ENCODE measurements at regions not wholly inside any gene's neighbourhood (a gene's known extent, or its start where the extent isn't known, plus 50 kb on each side); places are given as distances from the start of the nearest gene placed in this dataset.
A peak's percentile ranks its signal among the peaks of the same experiment; 100 is the strongest.

- DNase-seq (ENCODE audit: low read depth in 2 of 2) = no peak
- no peaks in the 10 kb centered on the region for H3K9me3 ChIP-seq (ENCODE audit: control insufficient read depth, insufficient read depth, low read depth, low read length)
- no peak overlapping the region for H3K4me2 ChIP-seq (ENCODE audit: extremely low read depth, insufficient read depth, low read length)
- H4K20me1 ChIP-seq (ENCODE audit: control insufficient read depth, extremely low read depth, insufficient read depth, low read length) = no peaks in the 10 kb centered on the region
- no peak overlapping the region for H2AFZ ChIP-seq (ENCODE audit: low read length)
- H3K4me1 ChIP-seq (ENCODE audit: control insufficient read depth, extremely low read depth, insufficient read depth, low read length) = peaks cover 14% of the 10 kb centered on the region
- H3K27ac ChIP-seq (ENCODE audit: insufficient read depth, low read length) = no peak overlapping the region
- no peak for TF ChIP-seq EZH2 (IDR thresholded peaks at IDR 0.05; ENCODE audit: low read length, missing control alignments)
- TF ChIP-seq, protein P1, sequence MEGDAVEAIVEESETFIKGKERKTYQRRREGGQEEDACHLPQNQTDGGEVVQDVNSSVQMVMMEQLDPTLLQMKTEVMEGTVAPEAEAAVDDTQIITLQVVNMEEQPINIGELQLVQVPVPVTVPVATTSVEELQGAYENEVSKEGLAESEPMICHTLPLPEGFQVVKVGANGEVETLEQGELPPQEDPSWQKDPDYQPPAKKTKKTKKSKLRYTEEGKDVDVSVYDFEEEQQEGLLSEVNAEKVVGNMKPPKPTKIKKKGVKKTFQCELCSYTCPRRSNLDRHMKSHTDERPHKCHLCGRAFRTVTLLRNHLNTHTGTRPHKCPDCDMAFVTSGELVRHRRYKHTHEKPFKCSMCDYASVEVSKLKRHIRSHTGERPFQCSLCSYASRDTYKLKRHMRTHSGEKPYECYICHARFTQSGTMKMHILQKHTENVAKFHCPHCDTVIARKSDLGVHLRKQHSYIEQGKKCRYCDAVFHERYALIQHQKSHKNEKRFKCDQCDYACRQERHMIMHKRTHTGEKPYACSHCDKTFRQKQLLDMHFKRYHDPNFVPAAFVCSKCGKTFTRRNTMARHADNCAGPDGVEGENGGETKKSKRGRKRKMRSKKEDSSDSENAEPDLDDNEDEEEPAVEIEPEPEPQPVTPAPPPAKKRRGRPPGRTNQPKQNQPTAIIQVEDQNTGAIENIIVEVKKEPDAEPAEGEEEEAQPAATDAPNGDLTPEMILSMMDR (conservative IDR thresholded peaks at IDR 0.05 in 1 of 2, IDR thresholded peaks at IDR 0.05 in 1 of 2; ENCODE audit: low read depth in 1 of 2, low read length in 2 of 2) = no peak
- H3K27me3 ChIP-seq (ENCODE audit: control insufficient read depth, insufficient read depth, low read length) = no peaks in the 10 kb centered on the region
- H3K4me3 ChIP-seq (replicated peaks in 1 of 4; ENCODE audit: control extremely low read depth in 1 of 4, insufficient read depth in 1 of 4, low read depth in 3 of 4, low read length in 4 of 4) = no peak overlapping the region
- H3K36me3 ChIP-seq (ENCODE audit: control insufficient read depth, insufficient read depth, low read length) = no peaks in the 10 kb centered on the region
- no peaks in the 10 kb centered on the region for H3K79me2 ChIP-seq (ENCODE audit: control insufficient read depth, insufficient read depth, low read length)
- no peak overlapping the region for H3K9ac ChIP-seq (ENCODE audit: insufficient read depth, low read length)
Measured at GRCh38 chr12:75727577-75727976, 216.2 kb upstream of the KRR1 start.

GRCh38 chr12:75725521-75726111, 214.2 kb upstream of the KRR1 start:
- Histone ChIP-seq H3K79me2 (ENCODE audit: control insufficient read depth, insufficient read depth, low read length) (no peaks in the 10 kb centered on the region), H3K4me2 (ENCODE audit: extremely low read depth, insufficient read depth, low read length) (peak overlapping the region; percentile 75), H3K9ac (ENCODE audit: insufficient read depth, low read length) (no peak overlapping the region), H3K36me3 (ENCODE audit: control insufficient read depth, insufficient read depth, low read length) (no peaks in the 10 kb centered on the region), H3K4me3 (replicated peaks in 1 of 4; ENCODE audit: control extremely low read depth in 1 of 4, insufficient read depth in 1 of 4, low read depth in 3 of 4, low read length in 4 of 4) (peak overlapping the region in 1 of 4 experiments; percentile 5), H3K9me3 (ENCODE audit: control insufficient read depth, insufficient read depth, low read depth, low read length) (no peaks in the 10 kb centered on the region), H3K27me3 (ENCODE audit: control insufficient read depth, insufficient read depth, low read length) (no peaks in the 10 kb centered on the region), H2AFZ (ENCODE audit: low read length) (no peak overlapping the region), H3K4me1 (ENCODE audit: control insufficient read depth, extremely low read depth, insufficient read depth, low read length) (peaks cover 30% of the 10 kb centered on the region), H4K20me1 (ENCODE audit: control insufficient read depth, extremely low read depth, insufficient read depth, low read length) (no peaks in the 10 kb centered on the region), H3K27ac (ENCODE audit: insufficient read depth, low read length) (peak overlapping the region; percentile 82)
- DNase-seq (ENCODE audit: low read depth in 2 of 2) = peak in 1 of 2 donors; percentile 77
- TF ChIP-seq EZH2 (IDR thresholded peaks at IDR 0.05; ENCODE audit: low read length, missing control alignments) = no peak
- TF ChIP-seq, protein P1 (conservative IDR thresholded peaks at IDR 0.05 in 1 of 2, IDR thresholded peaks at IDR 0.05 in 1 of 2; ENCODE audit: low read depth in 1 of 2, low read length in 2 of 2) = peak in 1 of 2 donors; percentile 18

- H3K79me2 ChIP-seq (ENCODE audit: control insufficient read depth, insufficient read depth, low read length) = no peaks in the 10 kb centered on the region
- H3K27me3 ChIP-seq (ENCODE audit: control insufficient read depth, insufficient read depth, low read length) = no peaks in the 10 kb centered on the region
- peak overlapping the region; percentile 82 for H3K27ac ChIP-seq (ENCODE audit: insufficient read depth, low read length)
- DNase-seq (ENCODE audit: low read depth in 2 of 2) = peak; percentile 87 to 98
- TF ChIP-seq EZH2 (IDR thresholded peaks at IDR 0.05; ENCODE audit: low read length, missing control alignments) = no peak
- TF ChIP-seq, protein P1 (conservative IDR thresholded peaks at IDR 0.05 in 1 of 2, IDR thresholded peaks at IDR 0.05 in 1 of 2; ENCODE audit: low read depth in 1 of 2, low read length in 2 of 2) = no peak
- H4K20me1 ChIP-seq (ENCODE audit: control insufficient read depth, extremely low read depth, insufficient read depth, low read length) = no peaks in the 10 kb centered on the region
- H3K9me3 ChIP-seq (ENCODE audit: control insufficient read depth, insufficient read depth, low read depth, low read length) = no peaks in the 10 kb centered on the region
- peak overlapping the region; percentile 75 for H3K4me2 ChIP-seq (ENCODE audit: extremely low read depth, insufficient read depth, low read length)
- H2AFZ ChIP-seq (ENCODE audit: low read length) = no peak overlapping the region
- H3K4me3 ChIP-seq (replicated peaks in 1 of 4; ENCODE audit: control extremely low read depth in 1 of 4, insufficient read depth in 1 of 4, low read depth in 3 of 4, low read length in 4 of 4) = peak overlapping the region in 1 of 4 experiments; percentile 5
- H3K9ac ChIP-seq (ENCODE audit: insufficient read depth, low read length) = no peak overlapping the region
- no peaks in the 10 kb centered on the region for H3K36me3 ChIP-seq (ENCODE audit: control insufficient read depth, insufficient read depth, low read length)
- H3K4me1 ChIP-seq (ENCODE audit: control insufficient read depth, extremely low read depth, insufficient read depth, low read length) = peaks cover 33% of the 10 kb centered on the region
Measured at GRCh38 chr12:75724928-75725312, 213.5 kb upstream of the KRR1 start.
